ENCODE measurements at regions not wholly inside any gene's neighbourhood (a gene's known extent, or its start where the extent isn't known, plus 50 kb on each side); places are given as distances from the start of the nearest gene placed in this dataset.

GRCh38 chr16:51497541-51498211 is 346.6 kb upstream of the SALL1 start:
- no peak for TF ChIP-seq CTCF (IDR thresholded peaks at IDR 0.05; ENCODE audit: low read length, missing control alignments)
- no peak overlapping the region for H3K4me3 ChIP-seq (replicated peaks; ENCODE audit: low read depth, low read length)
- no peak for DNase-seq (ENCODE audit: low read depth)

- no peak overlapping the region for H3K4me3 ChIP-seq (replicated peaks; ENCODE audit: low read depth, low read length)
- no peak for DNase-seq (ENCODE audit: low read depth)
- TF ChIP-seq CTCF (IDR thresholded peaks at IDR 0.05; ENCODE audit: low read length, missing control alignments), result no peak
Measured at GRCh38 chr16:51490866-51491265, 339.8 kb upstream of the SALL1 start.

- TF ChIP-seq CTCF (IDR thresholded peaks at IDR 0.05; ENCODE audit: low read length, missing control alignments), result no peak
- no peak overlapping the region for H3K4me3 ChIP-seq (replicated peaks; ENCODE audit: low read depth, low read length)
- no peak for DNase-seq (ENCODE audit: low read depth)
Measured at GRCh38 chr16:51487880-51488279, 336.8 kb upstream of the SALL1 start.

- no peak overlapping the region for H3K4me3 ChIP-seq (replicated peaks; ENCODE audit: low read depth, low read length)
- no peak for TF ChIP-seq CTCF (IDR thresholded peaks at IDR 0.05; ENCODE audit: low read length, missing control alignments)
- no peak for DNase-seq (ENCODE audit: low read depth)
Measured at GRCh38 chr16:51474414-51475091, 323.5 kb upstream of the SALL1 start.

GRCh38 chr16:51473091-51473490 is 322.0 kb upstream of the SALL1 start:
- H3K4me3 ChIP-seq (replicated peaks; ENCODE audit: low read depth, low read length), result no peak overlapping the region
- no peak for TF ChIP-seq CTCF (IDR thresholded peaks at IDR 0.05; ENCODE audit: low read length, missing control alignments)
- DNase-seq (ENCODE audit: low read depth), result peak; percentile 7

GRCh38 chr16:51470492-51470891 is 319.4 kb upstream of the SALL1 start:
- DNase-seq (ENCODE audit: low read depth), result no peak
- no peak overlapping the region for H3K4me3 ChIP-seq (replicated peaks; ENCODE audit: low read depth, low read length)
- TF ChIP-seq CTCF (IDR thresholded peaks at IDR 0.05; ENCODE audit: low read length, missing control alignments), result no peak

GRCh38 chr16:51464996-51465395 is 313.9 kb upstream of the SALL1 start:
- DNase-seq (ENCODE audit: low read depth), result peak; percentile 18
- no peak for TF ChIP-seq CTCF (IDR thresholded peaks at IDR 0.05; ENCODE audit: low read length, missing control alignments)
- no peak overlapping the region for H3K4me3 ChIP-seq (replicated peaks; ENCODE audit: low read depth, low read length)

Data from fibroblast of pulmonary artery (primary cell).